HL-60 (cell line): ENCODE measurements at regions not wholly inside any gene's neighbourhood (a gene's known extent, or its start where the extent isn't known, plus 50 kb on each side); places are given as distances from the start of the nearest gene placed in this dataset.

Experiments used
- POLR2AphosphoS5 ChIP-seq: IDR thresholded peaks from 2 replicates; pipeline ENCODE4 v1.6.1; 2012; ENCODE audit warnings: low read depth
- TF ChIP-seq, protein P1 (sequence below): IDR thresholded peaks from one replicate; pipeline ENCODE4 v1.5.1; 2011; ENCODE audit warnings: low read length, control low read depth, inconsistent platforms; ENCODE audit not compliant: insufficient read depth

DNA sequence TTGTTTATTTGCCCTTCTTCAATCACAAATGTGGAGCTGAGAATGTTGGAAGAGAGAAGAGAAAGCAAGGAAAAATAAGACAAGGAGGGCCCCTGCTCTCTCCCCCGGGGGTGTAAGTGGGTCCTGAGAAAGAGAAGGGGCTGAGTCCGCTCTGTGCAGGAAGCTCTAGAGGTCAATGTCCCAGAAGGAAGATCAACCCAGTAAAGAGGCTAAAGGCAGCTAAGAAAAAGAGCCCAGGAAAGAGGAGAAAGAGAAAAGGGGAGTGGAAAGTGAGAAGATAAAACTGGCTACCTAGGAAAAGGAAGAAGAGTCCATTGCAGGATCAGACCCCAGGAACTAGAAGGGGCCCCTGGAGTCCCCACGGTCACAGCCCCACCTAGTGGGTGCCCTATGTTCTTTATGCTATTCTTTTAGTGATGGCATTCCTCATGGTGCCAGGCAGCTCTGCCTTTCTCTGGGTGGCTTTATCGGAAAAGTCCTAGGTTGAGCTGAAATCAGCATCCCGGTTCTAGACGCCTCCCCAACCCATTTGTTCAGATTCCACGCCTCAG lies 583.4 kb downstream of the ACTL7B start:
- no peak for TF ChIP-seq POLR2AphosphoS5
- TF ChIP-seq, protein P1, sequence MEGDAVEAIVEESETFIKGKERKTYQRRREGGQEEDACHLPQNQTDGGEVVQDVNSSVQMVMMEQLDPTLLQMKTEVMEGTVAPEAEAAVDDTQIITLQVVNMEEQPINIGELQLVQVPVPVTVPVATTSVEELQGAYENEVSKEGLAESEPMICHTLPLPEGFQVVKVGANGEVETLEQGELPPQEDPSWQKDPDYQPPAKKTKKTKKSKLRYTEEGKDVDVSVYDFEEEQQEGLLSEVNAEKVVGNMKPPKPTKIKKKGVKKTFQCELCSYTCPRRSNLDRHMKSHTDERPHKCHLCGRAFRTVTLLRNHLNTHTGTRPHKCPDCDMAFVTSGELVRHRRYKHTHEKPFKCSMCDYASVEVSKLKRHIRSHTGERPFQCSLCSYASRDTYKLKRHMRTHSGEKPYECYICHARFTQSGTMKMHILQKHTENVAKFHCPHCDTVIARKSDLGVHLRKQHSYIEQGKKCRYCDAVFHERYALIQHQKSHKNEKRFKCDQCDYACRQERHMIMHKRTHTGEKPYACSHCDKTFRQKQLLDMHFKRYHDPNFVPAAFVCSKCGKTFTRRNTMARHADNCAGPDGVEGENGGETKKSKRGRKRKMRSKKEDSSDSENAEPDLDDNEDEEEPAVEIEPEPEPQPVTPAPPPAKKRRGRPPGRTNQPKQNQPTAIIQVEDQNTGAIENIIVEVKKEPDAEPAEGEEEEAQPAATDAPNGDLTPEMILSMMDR: peak; percentile 13
